T-helper 22 cell (primary cell): ENCODE measurements at regions not wholly inside any gene's neighbourhood (a gene's known extent, or its start where the extent isn't known, plus 50 kb on each side); places are given as distances from the start of the nearest gene placed in this dataset.

Source experiments
- DNase-seq: peaks from one replicate; pipeline ENCODE4 v3.0.0-alpha.2; 2020; ENCODE audit warnings: low read depth

DNA sequence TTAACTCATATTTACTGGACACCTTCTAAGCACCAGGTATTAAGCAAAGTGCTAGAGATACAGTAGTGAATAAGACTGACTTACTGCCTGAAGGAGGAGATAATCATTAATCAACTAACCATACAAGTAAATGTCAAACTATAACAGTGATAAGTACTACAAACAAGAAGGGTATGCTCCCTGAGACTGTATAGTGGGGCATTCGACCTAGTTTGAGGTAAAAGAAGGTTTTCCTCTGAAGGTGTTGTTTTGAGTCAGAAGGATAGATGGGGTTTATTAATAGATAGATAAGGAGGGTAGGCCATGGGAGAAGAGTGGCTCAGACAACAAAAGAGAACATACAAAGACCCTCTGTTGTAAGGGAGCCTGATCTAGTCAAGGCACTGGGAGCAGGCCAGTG is 105.4 kb downstream of the DDIT4L start:
- no peak for DNase-seq

DNA sequence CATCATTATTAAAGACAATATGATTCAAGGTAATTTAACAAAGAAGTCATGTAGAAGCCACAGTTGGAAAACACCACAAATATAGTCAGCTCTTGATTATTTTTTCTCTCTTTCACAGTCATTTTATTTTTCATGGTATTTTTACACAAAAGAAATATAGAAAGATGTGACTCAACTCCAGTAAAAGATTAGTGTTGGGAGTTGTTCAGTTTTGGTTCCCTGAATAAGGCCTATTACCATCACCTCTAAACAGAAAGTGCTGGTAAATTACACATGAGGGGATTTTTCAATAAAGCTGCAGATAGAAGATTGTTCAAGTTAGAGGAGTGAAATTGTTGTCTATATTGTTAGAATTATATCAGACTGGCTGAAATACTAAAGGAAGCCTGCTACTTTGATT is 107.0 kb downstream of the DDIT4L start:
- DNase-seq, result no peak

DNA sequence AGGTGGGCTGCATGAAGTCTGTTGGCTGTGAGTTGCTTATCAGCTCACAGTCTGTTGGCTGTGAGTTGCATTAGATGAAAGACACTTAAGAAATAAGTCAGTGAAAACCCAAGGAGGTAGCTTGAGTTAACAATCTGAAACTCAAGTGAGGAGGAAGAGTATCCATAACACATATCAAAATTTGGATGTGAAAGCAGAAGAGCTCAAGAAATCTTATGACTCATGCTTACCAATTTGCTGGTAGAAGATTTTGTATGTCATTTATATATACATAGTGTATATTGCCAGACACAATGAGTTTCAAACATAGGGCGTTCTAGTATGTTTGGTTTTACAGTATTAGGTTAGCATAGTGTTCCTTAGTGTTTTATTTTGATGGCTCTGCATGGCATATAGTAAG is 107.4 kb downstream of the DDIT4L start:
- no peak for DNase-seq

DNA sequence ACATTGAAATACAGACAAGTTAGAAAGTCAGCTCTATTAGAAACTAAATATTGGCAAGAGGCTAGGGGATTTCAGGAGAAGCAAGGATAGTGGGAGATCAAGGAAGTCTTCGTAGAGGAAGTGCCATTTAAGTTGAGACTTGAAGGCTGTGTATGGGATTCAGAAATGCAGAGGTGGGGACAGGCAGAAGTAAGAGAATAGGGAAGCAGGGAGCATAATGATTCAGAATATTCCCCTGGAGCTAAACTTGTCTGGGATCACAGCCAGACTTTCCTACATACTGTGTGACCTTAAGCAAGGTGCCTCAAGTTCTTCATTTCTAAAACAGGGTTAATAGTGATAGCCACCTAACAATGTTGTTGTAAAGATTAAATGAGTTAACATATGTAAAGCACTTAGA is 108.8 kb downstream of the DDIT4L start:
- no peak for DNase-seq

DNA sequence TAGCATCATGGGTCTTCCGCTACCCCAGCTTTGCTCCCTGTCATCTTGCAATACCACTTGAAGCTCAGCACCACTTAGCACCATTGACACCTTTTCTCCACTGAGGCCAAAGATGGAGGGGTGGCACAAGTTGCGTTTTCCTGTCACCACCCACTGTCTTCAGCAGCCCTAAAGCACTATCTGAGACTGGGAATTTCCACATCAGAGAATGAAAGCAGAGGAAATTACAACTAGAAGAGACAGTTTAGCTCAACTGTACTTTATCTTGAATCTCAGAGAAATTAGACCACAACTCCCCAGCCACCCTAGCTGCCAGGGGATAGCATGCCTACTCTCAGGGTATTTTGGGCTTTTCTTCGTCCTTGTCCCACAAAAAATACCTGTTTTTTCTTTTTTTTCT is 111.0 kb downstream of the DDIT4L start:
- DNase-seq, result no peak

DNA sequence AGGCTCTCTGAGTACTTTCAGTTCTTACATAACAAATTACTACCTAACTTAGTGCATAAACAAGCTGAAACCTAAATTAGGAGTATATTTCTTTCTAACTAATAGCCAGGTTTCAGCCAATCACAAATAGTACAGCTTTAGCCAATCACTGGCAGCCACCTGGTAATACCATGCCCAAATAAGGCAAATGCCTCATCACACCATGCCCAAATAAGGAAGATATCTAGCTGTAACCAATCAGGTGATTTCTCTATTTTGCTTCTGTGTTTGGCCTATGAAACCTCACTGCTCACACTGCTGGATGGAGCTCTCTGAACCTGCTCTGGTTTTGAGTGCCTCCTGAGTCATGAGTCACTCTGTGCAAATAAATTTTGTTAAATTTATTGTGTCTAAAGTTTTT is 113.5 kb downstream of the DDIT4L start:
- no peak for DNase-seq

DNA sequence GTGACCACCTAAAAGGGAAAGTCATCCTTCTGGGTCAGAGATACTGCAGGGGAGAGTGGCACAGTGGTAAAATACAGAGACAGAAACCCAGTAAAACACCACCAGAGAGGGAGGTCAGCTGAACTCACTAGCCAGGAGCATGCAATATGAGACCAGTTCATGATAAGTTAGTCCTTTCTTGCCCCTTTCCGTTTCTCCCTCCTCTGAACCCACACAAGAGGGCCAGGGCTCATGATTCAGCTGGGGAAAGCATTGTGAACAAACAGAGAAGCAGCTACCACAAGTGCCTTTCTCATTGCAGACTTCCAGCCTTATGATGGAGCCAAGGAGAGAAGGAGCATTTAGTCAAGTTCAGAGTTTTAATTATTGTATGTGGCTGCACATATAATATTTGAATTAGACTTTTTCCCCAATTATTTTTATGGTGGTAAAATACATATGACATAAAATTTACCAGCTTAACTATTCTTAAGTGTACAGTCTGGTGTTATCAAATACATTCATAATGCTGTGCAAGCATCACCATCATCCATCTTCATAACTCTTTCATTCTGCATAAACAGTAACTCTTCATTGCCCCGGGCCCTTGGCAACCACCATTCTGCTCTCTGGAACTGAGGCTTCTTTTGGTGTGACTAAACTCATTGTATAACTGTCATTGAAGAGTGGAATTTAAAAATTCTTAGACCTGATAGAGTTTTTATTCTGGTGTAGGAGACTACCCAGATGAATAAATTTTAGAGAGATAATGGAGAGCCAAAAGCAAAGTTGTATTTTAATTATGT is 114.6 kb downstream of the DDIT4L start:
- DNase-seq, result no peak

DNA sequence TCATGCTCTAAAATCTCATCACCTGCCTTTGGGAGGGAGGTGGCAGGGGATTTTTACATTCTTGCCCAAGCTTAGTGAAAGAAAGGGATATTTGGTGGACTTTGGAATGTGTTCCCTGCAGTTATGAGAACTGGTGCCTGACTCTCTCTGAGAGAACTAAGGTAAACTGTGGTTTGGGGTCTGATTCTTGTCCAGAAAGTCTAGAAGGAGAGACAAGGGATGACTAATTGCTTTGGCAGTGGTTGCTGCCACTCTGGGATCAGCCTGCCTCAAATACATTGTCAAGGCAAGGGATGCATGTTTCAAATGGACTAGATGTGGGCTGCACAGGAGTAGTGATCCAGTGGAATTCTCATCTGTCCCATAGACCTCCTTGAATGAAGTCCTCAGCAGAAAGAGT is 115.2 kb downstream of the DDIT4L start:
- no peak for DNase-seq

DNA sequence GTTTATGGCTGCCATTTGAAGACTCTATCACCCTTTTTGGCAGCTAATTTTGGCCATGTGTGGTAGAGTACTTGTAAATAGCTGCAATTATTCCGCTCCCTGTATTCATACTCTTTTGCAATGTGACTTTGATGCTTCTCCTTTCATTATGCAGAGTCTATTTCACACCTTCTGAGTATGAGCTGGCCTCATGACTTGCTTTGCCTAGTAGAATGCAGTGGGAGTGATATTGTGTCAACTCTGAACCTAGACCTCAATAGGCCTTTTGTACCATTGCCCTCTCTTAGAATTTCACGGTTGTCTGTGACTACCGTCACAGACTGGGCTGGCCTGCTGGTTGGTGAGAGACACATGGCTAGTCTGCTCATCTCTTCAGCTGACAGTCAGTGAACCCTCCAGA is 118.8 kb downstream of the DDIT4L start:
- no peak for DNase-seq

DNA sequence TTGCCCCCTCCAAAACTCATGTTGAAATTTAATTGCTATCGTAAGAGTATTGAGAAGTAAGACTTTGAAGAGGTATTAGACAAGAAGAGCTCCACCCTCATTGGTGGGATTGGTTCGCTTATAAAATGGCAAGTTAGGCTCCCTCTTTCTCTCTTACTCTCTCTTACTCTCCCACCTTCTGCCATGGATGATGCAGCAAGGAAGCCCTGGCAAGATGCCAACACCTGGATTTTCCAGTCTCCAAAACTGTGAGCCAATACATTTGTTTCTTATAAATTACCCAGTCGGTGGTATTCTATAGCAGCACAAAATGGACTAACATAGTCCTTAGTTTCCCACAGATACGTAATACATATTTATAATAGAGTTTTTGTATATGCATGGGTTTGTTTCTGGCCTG is 119.4 kb downstream of the DDIT4L start:
- no peak for DNase-seq

DNA sequence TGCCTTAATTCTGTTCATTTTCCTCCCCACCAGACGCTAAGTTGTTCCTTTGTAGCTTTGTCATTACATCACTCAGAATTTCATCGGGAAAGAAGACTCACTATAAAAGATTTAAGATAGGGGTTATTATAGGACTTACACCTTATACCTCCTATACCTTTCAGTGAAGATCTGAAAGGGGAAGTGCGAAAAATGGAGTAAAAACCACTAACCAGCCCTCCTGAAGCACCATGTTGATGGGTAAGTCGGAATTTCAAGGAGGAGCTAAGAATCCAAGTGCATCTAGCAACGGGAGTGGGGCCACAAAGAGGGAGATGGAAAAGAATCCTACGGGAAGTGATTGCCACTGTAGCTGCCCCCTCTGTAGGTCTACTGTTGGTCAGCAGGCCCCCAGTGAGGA is 119.1 kb upstream of the H2AZ1 start:
- DNase-seq, result no peak

DNA sequence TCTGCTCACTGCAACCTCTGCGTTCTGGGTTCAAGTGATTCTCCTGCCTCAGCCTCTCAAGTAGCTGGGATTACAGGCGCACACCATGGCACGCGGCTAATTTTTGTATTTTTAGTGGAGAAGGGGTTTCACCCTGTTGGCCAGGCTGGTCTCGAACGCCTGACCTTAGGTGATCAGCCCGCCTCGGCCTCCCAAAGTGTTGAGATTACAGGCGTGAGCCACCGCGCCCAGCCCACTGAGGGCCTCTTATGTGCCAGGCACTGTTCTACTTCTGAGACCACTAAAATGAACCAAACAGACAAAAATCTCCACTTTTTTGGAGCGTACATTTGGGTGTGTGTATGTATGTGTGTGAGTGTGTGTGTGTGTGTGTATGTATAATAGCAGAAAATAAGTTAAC is 117.2 kb upstream of the H2AZ1 start:
- DNase-seq, result no peak

DNA sequence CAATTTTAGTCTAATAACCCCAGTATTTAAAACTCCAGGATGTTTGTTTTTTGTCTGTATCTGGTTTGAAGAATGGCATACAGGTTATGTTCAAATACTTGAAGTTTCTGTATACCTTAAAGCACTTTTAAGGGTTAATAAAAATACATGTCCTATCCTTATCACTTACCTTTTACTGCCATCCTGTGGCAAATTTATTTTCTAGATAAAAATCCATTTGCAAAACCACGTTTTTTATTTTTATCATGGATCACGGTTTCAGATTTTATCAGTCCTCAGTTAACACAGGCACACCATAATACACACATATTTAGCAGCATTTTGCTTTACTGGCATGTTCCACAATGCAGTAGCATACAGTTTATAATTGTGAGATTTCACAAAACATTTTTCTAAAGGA is 113.3 kb upstream of the H2AZ1 start:
- no peak for DNase-seq

DNA sequence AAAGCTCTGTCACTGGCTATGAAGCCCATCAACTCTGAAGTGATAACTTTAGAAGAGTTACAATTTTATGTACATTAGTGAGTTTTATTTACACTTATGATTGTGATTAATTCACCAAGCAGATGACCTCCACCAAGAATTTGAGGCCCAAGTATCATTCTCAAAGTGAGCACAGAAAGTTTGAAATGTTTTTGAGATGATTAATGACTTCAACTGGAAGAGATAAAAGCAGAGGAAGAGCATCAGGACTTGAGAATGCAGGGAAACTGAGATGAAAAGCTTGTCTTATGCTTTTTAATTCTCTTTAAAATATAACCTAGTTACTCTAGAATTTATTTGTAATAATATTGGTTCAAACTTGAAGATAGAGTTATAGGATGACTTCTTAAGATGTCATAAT is 112.8 kb upstream of the H2AZ1 start:
- no peak for DNase-seq

DNA sequence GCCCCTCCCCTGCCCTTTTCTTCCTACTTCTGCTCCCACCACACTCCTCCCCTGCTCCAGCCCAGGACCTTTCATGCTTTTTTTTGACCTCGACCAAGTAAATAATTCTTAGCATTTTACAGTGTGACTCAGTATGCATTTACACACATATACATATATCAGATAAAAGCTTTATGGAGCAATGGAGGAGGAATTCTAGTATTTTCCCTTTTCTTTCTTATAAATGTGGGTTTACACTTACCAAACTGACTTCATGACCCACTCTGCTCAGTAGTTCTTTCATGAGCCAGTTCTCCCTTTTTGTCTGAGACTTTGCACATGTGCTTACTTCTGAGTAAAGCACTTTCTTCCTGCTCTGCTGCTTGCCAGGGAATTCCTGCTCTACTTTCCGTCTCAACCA is 111.8 kb upstream of the H2AZ1 start:
- no peak for DNase-seq

DNA sequence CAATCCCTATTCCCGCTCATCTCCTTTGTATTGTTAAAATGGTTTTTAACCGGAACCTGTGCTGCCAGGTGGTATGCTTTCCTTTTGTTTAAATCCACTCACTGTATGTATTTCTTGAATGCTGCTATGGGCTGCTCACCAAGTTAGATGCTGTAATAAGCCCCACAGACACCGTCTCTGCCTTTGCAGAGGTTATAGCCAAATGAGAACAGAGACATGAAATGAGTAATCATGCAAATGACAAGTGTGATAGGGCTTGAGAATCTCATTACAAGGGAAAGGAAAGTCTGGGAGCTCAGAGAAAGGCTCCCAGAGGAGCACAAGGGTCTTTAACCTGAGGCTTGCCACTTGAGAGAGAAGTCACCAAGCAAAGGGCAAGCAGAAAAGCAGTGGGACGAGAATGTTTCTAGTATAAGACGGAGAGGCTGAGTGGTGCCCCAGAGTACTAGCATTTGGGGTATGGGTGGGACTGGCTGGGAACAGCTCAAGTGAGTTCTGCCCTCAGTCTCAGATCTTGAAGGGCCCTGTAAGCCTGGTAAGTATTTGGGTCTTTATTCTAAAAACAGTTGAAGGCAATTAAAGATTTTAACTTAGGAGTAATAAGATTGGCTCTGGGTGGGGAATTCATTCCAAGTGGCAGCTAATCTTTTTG is 110.8 kb upstream of the H2AZ1 start:
- no peak for DNase-seq

DNA sequence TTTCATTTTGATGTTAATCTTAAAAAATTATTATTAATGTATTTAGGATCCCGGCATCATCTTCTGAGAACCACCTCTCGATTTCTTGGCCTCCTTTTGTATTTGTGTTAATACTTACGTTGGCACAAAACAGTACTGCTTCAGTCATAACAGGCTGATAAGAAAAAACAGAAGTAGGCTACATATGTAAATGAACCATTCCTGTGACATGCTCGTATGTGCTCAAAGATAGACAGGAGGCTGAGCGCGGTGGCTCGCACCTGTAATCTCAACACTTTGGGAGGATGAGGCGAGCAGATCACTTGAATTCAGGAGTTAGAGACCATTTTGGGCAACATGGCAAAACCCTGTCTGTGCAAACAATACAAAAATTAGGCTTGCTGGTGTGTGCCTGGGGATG is 109.4 kb upstream of the H2AZ1 start:
- DNase-seq, result no peak

DNA sequence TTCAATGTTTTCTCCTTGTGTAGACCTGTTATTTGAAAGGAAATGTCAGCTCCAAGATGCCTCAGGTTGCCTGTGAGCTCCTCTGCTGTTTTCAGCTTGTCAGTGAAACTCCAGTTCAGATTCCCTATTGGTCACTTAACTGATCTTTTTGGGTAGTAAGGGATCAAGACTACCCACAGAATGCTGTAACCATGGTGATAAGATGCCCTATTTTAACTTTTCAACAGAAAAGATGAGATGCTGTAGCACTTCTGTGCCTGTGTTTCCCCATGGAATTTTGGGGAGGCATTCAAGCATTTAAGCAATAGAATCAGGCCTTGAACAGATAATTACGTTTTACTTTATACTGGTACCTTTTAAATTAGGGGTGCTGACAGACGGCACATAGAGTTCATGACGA is 106.6 kb upstream of the H2AZ1 start:
- DNase-seq, result no peak

DNA sequence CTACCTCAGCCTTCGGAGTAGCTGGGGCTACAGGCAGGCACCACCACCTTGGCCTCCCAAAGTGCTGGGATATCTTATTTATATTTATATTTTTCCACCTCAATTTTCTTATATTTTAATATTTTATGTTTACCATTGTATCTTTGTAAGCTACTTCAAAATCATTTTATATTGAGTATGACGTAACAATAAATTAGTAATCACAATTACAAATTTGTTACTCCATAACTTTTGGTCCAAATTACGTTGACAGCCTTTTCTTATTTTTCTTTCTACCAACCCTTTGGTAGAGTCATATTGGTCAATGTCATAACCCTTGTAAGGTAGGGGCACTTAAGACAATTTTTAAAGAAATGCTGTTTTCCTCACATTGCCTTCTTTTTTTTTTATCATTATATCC is 104.0 kb upstream of the H2AZ1 start:
- no peak for DNase-seq

DNA sequence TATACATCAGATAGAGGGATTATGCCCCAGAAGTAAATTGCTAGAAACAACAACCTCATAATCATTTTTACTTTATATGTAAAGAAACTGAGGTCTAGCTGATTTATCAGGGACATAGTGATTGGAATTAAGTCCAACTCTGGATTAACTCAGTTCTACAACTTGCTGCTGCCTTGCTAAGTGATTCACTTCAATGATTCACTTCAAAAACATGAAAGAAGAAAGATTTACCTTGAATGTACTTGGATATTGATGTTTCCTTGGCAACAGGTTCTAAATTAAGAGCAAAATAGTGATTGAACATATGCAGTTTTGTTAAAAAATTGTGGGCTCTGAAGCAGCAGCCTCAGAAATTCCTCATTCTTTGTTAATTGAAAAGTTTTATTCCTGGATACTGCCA is 99.8 kb upstream of the H2AZ1 start:
- no peak for DNase-seq

DNA sequence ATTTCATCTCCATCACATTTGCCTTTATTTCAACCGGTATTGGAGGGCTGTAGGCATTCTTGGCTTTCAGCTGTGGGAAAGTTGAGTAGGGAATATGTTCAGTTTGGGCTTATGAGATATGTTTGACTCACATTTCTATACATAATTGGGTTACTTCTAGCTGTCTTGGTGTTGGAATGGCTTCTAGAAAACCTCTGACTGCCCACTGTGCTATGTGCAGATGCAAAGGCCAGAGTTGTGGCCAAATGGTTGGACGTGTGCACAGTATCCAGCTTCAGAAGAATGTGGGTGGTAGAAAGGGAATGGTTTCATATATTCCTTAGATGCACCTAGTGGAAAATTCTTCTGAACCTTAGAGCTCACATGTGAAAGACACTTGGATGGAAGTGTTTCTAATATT is 92.6 kb upstream of the H2AZ1 start:
- DNase-seq, result no peak

DNA sequence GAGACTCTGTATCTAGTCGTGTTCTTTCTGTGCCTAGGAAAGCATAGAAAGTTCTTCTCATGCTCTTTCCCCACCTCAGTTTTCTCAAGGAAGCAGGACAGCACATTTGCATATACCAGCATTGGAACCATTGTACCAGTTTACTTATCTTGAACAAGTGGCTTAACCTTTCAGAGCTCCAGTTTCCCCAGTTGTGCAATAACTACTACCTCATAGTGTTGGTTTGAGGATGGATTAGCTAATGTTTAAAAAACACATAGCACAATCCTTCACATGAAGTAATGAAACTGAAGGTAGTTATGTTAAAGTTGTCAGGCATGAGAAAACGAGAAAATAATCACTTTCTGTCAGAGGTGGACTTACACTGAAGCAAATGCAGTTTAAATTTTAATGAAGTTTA is 92.2 kb upstream of the H2AZ1 start:
- no peak for DNase-seq

DNA sequence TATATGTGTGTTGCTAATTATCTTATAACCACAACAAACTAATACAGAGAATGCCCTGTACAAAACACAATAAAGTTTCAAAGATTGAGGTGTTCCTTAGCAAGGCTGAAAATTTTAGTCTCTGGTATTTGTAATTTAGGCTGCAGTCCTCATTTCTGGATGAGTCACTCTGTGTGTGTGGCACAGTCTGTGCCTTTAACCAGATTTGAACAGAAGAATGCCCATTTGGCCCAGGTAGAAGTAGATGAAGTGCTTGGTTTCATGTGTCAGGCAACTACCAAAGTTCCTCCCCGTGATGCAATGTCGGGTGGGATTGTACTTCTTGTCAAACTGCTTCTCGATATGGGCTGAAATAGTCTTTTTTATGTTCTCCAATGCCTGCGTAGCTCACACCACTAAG is 91.6 kb upstream of the H2AZ1 start:
- no peak for DNase-seq

DNA sequence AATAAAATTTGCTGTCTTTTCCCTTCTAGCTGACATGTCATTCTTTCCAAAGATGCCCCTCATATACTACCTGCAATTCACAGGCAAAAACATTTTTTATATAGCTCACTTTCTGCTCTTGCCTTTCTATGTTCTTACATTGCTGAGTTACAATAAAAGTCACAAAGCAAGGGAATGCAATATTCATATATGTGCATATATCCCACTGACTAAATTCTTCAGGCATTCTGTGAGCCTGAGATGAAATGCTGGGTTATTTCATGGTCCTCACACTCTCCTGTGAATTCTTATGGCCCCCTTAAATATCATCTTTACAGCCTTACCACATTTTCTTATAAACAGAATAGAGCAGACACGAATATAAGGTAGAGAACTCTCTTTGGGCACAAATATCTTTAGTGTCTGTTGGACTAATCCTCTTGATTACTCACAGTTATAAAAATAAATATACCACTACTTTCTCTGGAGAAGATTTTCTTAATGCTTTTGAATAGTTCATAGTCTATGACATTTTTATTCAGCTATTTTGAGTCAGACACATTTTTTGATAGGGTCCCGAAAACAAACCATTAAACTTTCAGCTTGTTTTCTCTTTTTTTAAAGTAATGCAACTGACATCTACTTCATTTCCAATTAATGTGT is 84.1 kb upstream of the H2AZ1 start:
- DNase-seq, result no peak
